ENCODE measurements at regions not wholly inside any gene's neighbourhood (a gene's known extent, or its start where the extent isn't known, plus 50 kb on each side); places are given as distances from the start of the nearest gene placed in this dataset.

DNA sequence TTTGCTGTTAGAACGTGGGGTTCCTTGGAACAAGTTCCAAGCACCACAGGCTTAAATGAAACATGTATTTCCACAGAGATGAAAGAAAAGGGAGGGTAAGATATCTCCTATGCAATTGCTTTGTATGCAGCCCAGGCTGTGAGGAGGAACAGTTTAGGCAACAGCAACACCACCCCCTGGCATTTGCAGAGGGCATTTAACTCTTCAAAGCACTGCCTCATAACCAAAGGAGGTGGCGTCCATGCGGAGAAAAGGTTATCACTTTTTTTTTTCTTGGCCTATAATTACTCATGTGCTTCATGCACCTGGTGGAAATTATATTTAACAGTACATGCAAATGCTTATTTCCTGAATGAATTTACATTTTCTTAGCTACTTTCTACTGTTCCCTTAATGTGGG, 286.0 kb downstream of the LPIN1 start:
- Mint-ChIP-seq H3K36me3 (ENCODE audit: low read depth) (no peaks in the 10 kb centered on the region), H3K4me1 (ENCODE audit: low read depth) (no peaks in the 10 kb centered on the region), H3K27ac (no peak overlapping the region), H3K4me3 (ENCODE audit: low read depth) (no peak overlapping the region), H3K9me3 (no peaks in the 10 kb centered on the region), H3K27me3 (ENCODE audit: low read depth) (peaks cover 5% of the 10 kb centered on the region)
- intact Hi-C loops (cut with micrococcal nuclease), result no loop called here
- DNase-seq (ENCODE audit: low spot score), result no peak

DNA sequence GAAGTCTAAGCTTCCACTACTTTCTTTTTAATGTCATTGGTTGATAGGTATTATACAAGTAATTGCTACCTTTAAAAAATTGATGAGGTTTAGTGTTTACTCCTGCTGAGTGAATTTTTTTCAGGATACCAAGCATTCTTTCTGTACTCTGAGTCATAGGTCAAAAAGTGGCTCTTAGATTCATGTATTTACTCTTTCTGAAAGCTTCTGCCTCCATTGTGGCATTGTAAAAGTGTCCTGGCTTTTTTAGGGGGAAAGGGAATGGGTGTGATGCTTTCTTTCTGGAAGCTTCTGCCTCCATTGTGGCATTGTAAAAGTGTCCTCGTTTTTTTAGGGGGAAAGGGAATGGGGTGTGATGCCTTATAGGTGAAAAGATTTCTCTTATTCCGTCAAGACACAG, 286.5 kb downstream of the LPIN1 start:
- no peaks in the 10 kb centered on the region for H3K36me3 Mint-ChIP-seq (ENCODE audit: low read depth)
- no peaks in the 10 kb centered on the region for H3K4me1 Mint-ChIP-seq (ENCODE audit: low read depth)
- DNase-seq (ENCODE audit: low spot score), result no peak
- peaks cover 5% of the 10 kb centered on the region for H3K27me3 Mint-ChIP-seq (ENCODE audit: low read depth)
- H3K4me3 Mint-ChIP-seq (ENCODE audit: low read depth), result no peak overlapping the region
- H3K9me3 Mint-ChIP-seq, result no peaks in the 10 kb centered on the region
- no peak overlapping the region for H3K27ac Mint-ChIP-seq
- intact Hi-C loops (cut with micrococcal nuclease), result no loop called here

DNA sequence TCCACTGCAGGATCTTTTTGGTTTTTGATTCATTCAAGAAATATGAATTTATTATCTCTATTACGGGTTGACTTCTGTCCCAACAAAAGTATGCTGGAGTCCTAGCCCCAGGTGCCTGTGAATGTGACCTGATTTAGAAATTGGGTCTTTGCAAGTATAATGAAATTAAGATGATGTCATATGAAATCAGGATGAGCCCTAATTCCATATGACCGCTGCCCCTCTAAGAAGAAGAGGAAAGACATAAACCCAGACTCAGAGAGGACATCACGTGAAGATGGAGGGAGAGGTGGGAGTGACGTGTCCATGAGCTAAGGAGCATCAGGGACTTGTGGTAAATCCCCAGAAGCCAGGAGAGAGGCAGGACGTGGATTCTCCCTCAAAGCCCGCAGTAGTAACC, 287.1 kb downstream of the LPIN1 start:
- Mint-ChIP-seq H3K4me1 (ENCODE audit: low read depth) (no peaks in the 10 kb centered on the region), H3K27me3 (ENCODE audit: low read depth) (peaks cover 4% of the 10 kb centered on the region), H3K27ac (no peak overlapping the region), H3K4me3 (ENCODE audit: low read depth) (no peak overlapping the region), H3K36me3 (ENCODE audit: low read depth) (no peaks in the 10 kb centered on the region), H3K9me3 (no peaks in the 10 kb centered on the region)
- no peak for DNase-seq (ENCODE audit: low spot score)
- intact Hi-C loops (cut with micrococcal nuclease), result no loop called here

DNA sequence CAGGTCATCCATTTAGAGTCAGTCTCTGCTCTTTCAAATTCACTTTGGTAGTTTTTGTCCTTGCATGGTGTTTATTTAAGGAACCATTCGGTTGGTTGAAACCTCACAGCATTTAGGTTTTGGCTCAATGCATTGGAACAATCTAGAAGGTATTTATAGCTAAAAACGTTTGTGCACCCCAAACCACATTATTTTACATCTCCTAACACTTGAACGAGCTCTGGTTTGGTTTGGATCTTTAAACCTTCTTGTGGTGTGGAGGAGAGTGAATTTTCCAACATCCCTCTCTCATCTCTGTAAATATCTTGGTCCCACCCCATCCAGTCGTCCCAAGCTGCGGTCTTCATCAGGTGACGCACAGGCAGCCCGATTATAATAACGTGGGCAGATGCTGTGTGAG, 287.9 kb downstream of the LPIN1 start:
- H3K36me3 Mint-ChIP-seq (ENCODE audit: low read depth), result no peaks in the 10 kb centered on the region
- peaks cover 4% of the 10 kb centered on the region for H3K27me3 Mint-ChIP-seq (ENCODE audit: low read depth)
- intact Hi-C loops (cut with micrococcal nuclease), result no loop called here
- H3K9me3 Mint-ChIP-seq, result no peaks in the 10 kb centered on the region
- DNase-seq (ENCODE audit: low spot score), result no peak
- H3K4me1 Mint-ChIP-seq (ENCODE audit: low read depth), result no peaks in the 10 kb centered on the region
- H3K27ac Mint-ChIP-seq, result no peak overlapping the region
- H3K4me3 Mint-ChIP-seq (ENCODE audit: low read depth), result no peak overlapping the region

DNA sequence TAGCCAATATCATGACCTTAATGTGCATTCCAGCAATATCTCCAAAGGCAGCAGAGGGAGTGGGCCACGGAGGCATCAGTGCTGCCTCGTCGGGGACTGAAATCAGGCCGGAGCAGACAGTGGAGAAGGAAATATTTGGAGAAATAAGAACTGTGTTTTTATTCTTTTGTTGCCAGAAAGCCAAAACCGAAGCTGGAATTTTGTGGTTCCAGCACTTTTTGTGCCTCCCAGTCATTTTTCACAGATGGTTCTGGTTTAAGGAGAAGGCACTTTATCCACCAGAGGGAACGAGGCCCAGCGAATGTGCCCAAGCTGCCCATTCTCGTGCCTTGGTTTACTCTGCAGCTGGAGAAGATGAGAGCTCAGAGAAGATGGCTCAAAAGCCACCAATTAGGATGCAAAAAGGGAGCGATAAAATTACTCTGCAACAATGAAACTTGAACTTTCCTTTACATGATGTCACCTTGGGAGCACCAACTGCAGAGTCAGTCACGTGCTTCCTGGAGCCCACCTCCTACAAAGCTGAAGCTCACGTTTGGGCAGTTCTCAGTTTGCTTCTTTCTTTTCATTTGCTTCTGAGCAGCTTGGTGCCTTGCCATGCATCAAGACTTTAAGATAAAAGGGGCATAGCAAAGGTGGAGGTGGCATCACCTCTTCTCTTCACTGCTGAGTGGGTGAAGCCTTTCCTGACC, 288.7 kb downstream of the LPIN1 start:
- Mint-ChIP-seq H3K27ac (no peak overlapping the region), H3K4me1 (ENCODE audit: low read depth) (no peaks in the 10 kb centered on the region), H3K9me3 (no peaks in the 10 kb centered on the region), H3K36me3 (ENCODE audit: low read depth) (no peaks in the 10 kb centered on the region), H3K27me3 (ENCODE audit: low read depth) (peaks cover 4% of the 10 kb centered on the region), H3K4me3 (ENCODE audit: low read depth) (no peak overlapping the region)
- intact Hi-C loops (cut with micrococcal nuclease), result no loop called here
- DNase-seq (ENCODE audit: low spot score), result no peak

DNA sequence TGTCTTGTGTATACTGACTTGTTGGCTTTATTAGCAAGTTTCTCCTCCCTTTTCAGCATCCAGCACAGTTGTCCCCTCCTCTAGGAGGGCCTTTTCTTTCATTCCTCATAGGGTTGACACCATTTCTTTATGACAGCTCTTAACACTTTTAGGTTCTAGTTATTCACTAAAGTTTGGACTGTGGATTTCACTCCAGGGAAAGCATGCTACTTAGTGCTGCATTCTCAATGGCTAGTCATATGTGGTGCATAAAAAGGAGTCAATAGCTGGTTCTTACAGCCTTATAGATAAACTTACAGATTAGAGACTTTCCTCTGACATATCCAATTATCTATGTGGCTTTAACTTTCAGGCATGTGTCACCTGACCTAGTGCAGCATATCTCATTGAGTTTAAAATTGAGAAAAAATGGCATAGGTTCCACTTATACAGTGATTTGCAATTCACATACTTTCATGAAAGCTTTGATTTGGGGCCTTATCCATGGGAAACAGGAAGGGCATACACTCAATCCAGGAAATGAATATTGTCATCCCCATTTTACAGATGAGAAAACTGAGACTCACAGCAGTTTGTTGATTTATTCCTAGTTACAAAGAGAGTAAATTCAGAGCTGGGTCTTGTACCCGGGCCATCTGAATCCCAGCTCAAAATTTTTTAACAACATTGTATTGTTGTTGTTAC, 289.7 kb downstream of the LPIN1 start:
- H3K4me1 Mint-ChIP-seq (ENCODE audit: low read depth), result no peaks in the 10 kb centered on the region
- intact Hi-C loops (cut with micrococcal nuclease), result no loop called here
- H3K27me3 Mint-ChIP-seq (ENCODE audit: low read depth), result peaks cover 4% of the 10 kb centered on the region
- DNase-seq (ENCODE audit: low spot score), result no peak
- H3K4me3 Mint-ChIP-seq (ENCODE audit: low read depth), result no peak overlapping the region
- no peaks in the 10 kb centered on the region for H3K9me3 Mint-ChIP-seq
- H3K27ac Mint-ChIP-seq, result no peak overlapping the region
- no peaks in the 10 kb centered on the region for H3K36me3 Mint-ChIP-seq (ENCODE audit: low read depth)

DNA sequence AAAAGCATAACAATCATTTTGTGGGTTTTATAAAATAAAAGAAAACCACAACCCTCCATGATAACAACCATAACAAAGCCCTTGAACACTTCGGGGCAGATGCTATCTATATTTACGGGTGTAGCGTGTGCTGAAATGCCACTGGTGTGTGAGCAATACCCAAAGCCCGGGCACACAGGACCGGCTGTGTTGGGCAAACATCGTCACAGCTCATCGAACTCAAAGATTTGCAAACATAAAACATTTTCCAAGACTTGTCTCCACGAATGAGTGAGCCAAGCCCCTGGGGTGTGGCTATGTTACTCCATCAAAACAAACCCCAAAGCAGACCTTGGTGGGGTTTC, 290.2 kb downstream of the LPIN1 start:
- Mint-ChIP-seq H3K36me3 (ENCODE audit: low read depth) (no peaks in the 10 kb centered on the region), H3K9me3 (no peaks in the 10 kb centered on the region), H3K4me1 (ENCODE audit: low read depth) (no peaks in the 10 kb centered on the region), H3K27ac (no peak overlapping the region), H3K4me3 (ENCODE audit: low read depth) (no peak overlapping the region), H3K27me3 (ENCODE audit: low read depth) (peaks cover 4% of the 10 kb centered on the region)
- no peak for DNase-seq (ENCODE audit: low spot score)
- intact Hi-C loops (cut with micrococcal nuclease), result no loop called here

DNA sequence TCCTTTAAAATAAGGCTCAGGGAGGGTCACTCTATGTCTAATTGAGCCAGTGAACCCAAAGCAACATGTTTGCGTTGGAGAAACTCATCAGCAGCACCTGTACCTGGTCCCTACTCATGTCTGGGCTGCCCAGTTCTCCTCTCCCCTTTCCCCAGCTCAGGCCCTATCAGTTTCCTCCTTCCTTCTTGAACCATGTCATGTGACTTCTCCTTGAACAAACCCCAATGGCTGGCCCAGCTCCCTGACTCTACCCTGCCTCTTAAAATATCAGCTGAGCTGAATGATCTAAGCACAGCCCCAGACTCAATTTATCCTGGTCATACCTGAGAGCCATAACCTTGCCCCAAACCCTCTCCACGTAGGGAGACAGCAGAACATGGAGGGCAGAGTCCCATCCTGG, 290.9 kb downstream of the LPIN1 start:
- H3K27ac Mint-ChIP-seq, result no peak overlapping the region
- peaks cover 4% of the 10 kb centered on the region for H3K27me3 Mint-ChIP-seq (ENCODE audit: low read depth)
- H3K36me3 Mint-ChIP-seq (ENCODE audit: low read depth), result no peaks in the 10 kb centered on the region
- no peak for DNase-seq (ENCODE audit: low spot score)
- H3K4me1 Mint-ChIP-seq (ENCODE audit: low read depth), result no peaks in the 10 kb centered on the region
- H3K4me3 Mint-ChIP-seq (ENCODE audit: low read depth), result no peak overlapping the region
- intact Hi-C loops (cut with micrococcal nuclease), result no loop called here
- no peaks in the 10 kb centered on the region for H3K9me3 Mint-ChIP-seq

DNA sequence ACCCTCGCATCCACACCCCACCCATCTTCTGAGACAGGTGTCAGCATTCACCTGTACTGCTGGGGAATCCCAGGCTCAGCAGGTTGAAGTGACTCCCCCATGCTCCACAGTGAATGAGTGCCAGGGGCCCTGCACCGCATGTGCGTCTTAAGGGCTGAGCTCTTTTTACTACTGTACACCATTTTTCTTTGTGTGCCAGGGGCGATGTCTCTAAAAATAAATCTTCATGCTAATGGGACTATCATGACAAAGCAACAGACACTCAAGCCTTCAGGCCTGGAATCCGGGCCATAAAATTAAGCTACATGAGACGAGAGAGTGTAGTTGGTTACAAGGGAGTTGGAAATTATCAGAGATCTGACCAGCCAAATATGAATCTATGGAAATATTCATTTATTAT, 294.8 kb downstream of the LPIN1 start:
- Mint-ChIP-seq H3K36me3 (ENCODE audit: low read depth) (no peaks in the 10 kb centered on the region), H3K27ac (no peak overlapping the region), H3K27me3 (ENCODE audit: low read depth) (peaks cover 7% of the 10 kb centered on the region), H3K4me3 (ENCODE audit: low read depth) (no peak overlapping the region), H3K4me1 (ENCODE audit: low read depth) (peaks cover 5% of the 10 kb centered on the region), H3K9me3 (no peaks in the 10 kb centered on the region)
- DNase-seq (ENCODE audit: low spot score), result no peak
- intact Hi-C loops (cut with micrococcal nuclease), result no loop called here

DNA sequence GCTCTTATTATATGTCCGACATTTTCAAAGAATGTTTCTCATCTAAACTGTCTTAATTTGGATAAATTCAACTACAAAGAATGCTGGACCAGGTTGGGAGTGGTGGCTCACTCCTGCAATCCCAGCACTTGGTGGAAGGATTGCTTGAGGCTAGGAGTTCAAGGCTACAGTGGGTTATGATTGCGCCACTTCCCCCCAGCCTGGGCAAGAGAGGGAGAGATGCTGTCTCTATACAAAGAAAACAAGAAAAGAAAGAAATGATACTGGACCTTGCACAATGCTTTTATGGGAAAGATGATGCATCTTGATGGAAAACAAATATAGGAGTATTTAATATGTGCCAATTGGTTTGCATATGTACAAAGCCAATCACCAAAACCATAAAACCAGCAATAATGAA, 296.7 kb downstream of the LPIN1 start:
- H3K9me3 Mint-ChIP-seq, result no peaks in the 10 kb centered on the region
- H3K36me3 Mint-ChIP-seq (ENCODE audit: low read depth), result no peaks in the 10 kb centered on the region
- no peak overlapping the region for H3K4me3 Mint-ChIP-seq (ENCODE audit: low read depth)
- H3K4me1 Mint-ChIP-seq (ENCODE audit: low read depth), result peaks cover 5% of the 10 kb centered on the region
- intact Hi-C loops (cut with micrococcal nuclease), result no loop called here
- H3K27me3 Mint-ChIP-seq (ENCODE audit: low read depth), result peaks cover 7% of the 10 kb centered on the region
- no peak overlapping the region for H3K27ac Mint-ChIP-seq
- no peak for DNase-seq (ENCODE audit: low spot score)

DNA sequence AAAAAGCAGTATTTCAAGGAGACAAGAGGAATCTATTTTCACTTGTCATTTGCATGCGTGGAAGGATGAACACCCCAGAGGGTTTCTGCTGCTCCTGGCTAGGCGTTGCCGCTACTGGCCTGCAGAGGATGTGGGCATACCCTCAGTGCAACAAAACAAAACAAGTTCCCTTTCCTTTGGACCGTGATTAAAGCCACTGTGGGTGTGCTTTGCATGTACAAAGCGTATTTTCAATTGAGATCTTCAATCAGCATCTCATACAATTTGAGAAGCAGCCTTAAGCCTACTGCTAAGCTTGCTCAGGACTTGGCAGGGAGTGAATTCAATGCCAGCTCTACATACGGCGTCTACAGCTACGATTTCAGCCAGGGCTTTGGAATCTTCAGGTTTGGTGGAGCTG, 298.4 kb downstream of the LPIN1 start:
- Mint-ChIP-seq H3K36me3 (ENCODE audit: low read depth) (no peaks in the 10 kb centered on the region), H3K9me3 (no peaks in the 10 kb centered on the region), H3K27ac (no peak overlapping the region), H3K4me1 (ENCODE audit: low read depth) (peaks cover 5% of the 10 kb centered on the region), H3K4me3 (ENCODE audit: low read depth) (no peak overlapping the region), H3K27me3 (ENCODE audit: low read depth) (peaks cover 9% of the 10 kb centered on the region)
- peak; percentile 14 for DNase-seq (ENCODE audit: low spot score)
- intact Hi-C loops (cut with micrococcal nuclease), result no loop called here

DNA sequence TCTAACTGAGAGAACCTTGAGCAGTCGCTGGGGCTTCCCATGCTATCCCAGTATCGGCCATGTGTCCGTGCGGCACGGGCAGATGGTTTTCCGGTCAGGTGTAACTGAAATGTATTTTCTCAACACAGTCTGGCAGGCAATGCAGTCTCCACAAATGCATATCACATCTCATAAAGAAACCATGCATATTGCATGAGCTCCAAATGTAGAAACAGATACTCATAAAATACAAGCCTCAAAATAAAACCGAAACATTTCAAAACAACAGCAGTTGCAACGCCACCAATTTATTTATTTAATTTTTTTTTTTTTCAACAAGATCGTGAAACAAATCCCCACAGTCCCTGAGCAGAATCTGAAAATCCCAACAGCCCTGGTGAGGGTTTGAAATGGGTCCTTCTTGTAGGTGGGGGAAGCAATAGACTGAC, 299.4 kb downstream of the LPIN1 start:
- H3K27me3 Mint-ChIP-seq (ENCODE audit: low read depth), result peaks cover 16% of the 10 kb centered on the region
- no peak overlapping the region for H3K27ac Mint-ChIP-seq
- H3K9me3 Mint-ChIP-seq, result no peaks in the 10 kb centered on the region
- H3K4me3 Mint-ChIP-seq (ENCODE audit: low read depth), result no peak overlapping the region
- H3K4me1 Mint-ChIP-seq (ENCODE audit: low read depth), result peaks cover 5% of the 10 kb centered on the region
- no peak for DNase-seq (ENCODE audit: low spot score)
- no peaks in the 10 kb centered on the region for H3K36me3 Mint-ChIP-seq (ENCODE audit: low read depth)
- intact Hi-C loops (cut with micrococcal nuclease), result no loop called here

DNA sequence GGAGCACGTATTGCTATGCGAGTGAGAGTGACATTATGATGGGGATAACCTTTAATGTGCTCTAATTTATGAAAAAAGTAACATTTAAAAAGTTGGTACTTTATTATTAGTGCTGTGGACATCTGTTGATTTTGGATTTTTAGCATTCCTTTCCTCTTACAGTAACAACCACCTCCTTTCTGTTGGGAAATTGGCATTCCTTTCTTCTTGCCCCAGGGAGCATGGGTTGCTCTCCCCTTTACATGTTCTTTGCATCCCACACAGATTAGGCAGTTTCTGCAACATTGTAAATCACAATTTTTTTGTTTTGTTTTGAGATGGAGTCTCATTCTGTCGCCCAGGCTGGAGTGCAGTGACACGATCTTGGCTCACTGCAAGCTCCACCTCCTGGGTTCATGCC, 300.2 kb downstream of the LPIN1 start:
- H3K27me3 Mint-ChIP-seq (ENCODE audit: low read depth), result peaks cover 19% of the 10 kb centered on the region
- intact Hi-C loops (cut with micrococcal nuclease), result no loop called here
- DNase-seq (ENCODE audit: low spot score), result no peak
- no peaks in the 10 kb centered on the region for H3K36me3 Mint-ChIP-seq (ENCODE audit: low read depth)
- H3K27ac Mint-ChIP-seq, result no peak overlapping the region
- H3K9me3 Mint-ChIP-seq, result no peaks in the 10 kb centered on the region
- H3K4me1 Mint-ChIP-seq (ENCODE audit: low read depth), result peaks cover 5% of the 10 kb centered on the region
- H3K4me3 Mint-ChIP-seq (ENCODE audit: low read depth), result no peak overlapping the region

All from activated T-helper 2 cell treated with anti-CD3 and anti-CD28 coated beads, Interferon-gamma antibody, Interleukin-2, Interleukin-4, amounts not matched to agents 10 μg/mL and 5 μg/mL and 100 μg/mL, durations not matched to agents 14 hours and 24 hours and 36 hours (primary cell).